NOMO-1 treated with DMSO at 0.1 percent for 48 hours (cell line): ENCODE measurements at regions not wholly inside any gene's neighbourhood (a gene's known extent, or its start where the extent isn't known, plus 50 kb on each side); places are given as distances from the start of the nearest gene placed in this dataset.

Source experiments
- DNase-seq: peaks from one replicate; lab custom pipeline; 2025; ENCODE audit not compliant: unreplicated experiment; lab: John Stamatoyannopoulos, UW

DNA sequence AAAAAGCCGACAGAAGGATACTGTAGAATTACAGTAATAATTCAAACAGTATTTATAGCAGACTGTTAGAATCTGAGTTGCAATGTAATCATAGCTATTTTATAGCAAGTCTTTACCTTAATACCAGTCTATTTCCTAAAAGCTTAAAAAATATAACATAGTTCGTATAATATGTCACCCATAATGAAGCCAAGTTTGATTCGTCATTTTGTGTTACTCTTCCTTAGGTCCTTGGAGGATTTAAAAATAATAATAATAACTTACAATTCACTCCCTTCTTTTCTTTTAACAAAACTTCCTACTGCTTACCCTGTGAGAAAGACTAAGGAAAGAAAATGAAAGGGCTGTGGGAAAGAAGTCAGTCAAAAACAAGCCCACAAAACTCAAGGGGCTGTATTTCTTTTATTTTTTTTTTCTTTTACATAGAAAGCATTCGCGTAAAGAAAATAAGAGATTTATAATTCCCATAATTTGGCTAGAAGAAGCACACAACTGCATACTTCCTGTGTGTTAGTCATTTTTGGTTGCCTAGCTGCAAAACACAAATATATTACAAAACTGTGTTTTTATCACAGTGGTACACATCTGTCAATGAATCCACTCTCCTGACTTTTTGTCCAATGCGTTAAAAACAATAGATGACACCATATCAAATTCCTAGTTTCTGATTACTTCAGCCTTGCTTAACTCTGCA lies 187.2 kb upstream of the CELF2 start:
- DNase-seq = no peak

DNA sequence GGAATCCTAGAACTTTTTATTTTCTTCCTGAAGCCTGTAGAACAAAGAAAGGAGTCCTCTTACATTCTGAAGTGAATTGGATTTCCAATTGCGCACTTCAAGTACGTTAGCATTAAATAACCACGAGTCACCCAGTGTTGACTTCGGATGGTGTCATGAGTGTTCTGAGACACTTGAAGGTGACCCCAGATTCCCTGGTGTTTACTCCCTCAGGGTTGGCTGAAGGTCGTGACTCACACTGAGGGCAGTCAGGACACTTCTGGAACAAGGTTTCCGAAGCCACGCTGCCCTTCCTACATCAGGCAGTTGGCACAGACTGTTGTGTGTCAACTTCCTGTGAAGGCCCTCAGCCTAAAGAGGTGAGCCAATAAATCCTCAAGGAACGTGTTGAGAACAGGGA lies 186.6 kb upstream of the CELF2 start:
- DNase-seq = no peak

DNA sequence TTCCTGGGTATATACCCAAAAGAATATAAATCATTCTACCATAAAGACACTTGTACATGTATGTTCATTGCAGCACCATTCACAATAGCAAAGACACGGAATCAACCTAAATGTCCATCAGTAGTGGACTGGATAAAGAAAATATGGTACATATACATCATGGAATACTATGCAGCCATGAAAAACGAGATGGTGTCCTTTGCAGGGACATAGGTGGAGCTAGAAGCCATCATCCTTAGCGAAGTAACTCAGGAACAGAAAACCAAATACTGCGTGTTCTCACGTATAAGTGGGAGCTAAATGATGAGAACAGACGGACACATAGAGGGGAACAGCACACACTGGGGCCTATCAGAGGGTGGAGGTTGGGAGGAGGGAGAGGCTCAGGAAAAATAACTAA lies 183.7 kb upstream of the CELF2 start:
- no peak for DNase-seq

DNA sequence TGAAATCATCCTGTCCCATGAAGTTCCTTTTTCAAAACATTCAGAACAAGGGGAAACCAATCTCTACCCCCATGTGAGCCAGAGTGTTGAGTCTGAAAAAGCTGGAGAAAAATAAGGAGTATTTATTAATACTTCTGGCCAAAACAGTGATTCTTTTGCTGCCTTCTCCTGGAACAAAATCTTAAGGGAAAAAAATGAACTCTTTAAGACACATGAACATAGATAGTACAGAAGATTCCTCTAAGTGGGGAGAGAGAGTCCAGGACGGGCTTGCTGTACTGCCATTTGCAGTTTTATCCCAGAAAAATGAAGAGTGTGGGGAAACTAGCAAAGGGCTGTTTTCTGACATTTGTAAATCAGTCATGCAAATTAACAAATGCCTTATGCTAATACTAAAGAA lies 173.4 kb upstream of the CELF2 start:
- DNase-seq = no peak

DNA sequence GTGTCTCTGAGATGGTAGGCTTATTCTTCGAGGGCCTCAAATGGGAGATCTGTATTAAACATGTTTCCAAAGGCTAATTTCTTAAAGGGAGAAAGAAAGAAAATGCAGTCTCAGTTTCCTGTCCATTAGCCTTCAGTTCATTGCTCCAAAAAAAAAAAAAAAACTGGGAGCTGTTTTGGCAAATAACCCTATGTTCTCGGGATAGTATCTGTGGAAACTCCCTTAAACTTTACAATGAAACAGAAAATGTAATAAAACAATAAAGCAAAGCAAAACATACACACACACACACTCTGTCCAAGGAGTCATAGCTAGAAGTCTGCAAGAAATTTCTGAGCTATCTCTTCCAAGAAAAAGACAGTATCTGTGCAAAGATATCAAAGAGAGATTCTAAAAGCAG lies 172.5 kb upstream of the CELF2 start:
- no peak for DNase-seq

DNA sequence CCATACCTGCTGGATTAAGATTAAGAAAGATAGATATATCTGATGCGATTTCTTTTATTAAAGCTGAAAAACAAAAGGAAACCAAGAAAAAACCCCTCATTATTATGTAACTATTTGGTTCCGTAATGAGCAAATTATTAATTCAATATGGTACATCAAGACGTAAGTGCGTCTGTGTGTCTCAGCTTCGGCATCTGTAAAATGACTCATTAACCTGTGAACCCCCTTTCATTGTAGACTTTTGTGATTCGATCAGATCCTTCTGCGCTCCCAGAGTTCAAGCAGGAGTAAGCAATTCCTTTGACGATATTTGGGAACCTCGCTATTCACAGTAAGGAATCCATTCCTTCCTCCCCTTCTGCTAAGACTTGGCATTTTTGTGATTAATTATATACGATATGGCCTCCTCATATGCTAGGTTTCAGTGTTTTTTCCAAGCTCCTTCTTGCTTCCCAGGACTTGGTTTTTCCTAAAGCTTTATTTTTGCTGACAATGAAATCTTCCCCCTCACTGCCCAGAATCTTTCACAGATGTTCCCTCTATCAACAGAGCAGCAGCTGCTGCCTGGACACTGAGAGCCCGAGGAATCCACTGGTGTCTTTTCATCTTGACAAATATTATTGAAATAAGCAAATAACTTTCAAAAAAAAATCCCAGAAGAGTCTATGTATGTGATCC lies 171.7 kb upstream of the CELF2 start:
- DNase-seq = no peak

DNA sequence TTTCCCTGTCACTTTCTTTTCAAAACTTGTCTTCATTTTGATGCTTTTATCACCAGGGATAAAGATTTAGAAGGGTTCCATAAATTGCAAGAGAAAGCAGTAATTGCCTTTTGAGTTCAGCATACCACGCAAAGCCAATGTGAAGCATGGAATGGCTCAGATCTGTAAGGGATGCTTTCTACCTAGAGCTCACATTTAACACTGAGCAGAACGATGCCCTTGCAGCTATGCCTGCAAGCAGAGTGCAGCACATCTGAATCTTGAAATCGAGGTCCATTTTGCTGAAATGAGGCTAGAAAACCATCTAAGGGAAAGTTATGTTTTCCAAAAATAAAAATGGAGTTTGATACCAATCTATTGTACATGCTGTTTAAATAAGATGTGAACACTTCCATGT lies 171.2 kb upstream of the CELF2 start:
- DNase-seq = no peak

DNA sequence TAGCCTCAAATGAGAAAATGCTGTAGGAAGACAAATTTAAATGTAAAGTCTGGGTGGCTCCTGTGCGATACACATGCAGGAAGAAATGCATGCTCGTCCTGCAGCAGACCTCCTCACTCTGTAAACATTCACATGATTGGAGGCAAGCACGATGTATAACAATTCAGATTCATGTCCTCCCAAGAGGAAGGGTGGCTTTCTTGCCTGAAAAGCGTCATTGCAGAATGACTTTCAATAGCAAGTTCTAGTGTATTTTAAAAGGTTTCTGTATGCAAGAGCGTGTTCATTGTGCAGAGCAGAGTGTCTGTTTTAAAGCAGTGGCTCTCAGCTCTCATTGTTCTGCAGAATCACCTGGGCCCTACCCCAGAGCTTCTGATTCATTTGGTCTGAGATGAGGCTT lies 170.3 kb upstream of the CELF2 start:
- no peak for DNase-seq

DNA sequence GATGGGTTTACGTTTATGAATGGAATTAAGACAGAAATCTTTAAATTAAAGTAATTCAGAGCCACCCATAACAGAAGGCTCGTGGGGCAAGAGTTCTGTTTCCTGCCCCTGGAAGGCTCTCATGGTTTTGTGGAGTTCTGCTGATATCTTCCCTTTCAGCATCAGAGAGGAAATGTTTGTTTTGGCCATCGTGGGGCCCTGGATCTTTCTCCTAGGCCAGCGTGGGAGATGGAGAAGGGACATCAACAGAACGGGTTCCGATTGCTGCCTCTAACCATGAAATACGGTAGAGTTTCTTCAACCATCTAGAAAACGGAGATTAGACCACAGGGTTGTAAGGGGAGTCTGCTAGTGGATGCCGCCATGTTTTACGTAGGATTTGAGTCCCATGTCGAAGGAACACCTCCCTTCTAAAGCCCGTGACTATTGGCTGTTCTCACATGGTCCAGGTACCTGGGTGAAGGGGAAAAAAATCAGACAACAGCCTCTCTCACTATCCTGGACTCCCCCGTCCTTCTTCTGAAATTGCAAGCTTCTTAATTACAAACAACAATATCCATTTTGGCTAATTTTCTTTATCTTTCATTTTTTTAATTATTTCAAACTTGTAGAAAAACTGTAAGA lies 169.1 kb upstream of the CELF2 start:
- no peak for DNase-seq

DNA sequence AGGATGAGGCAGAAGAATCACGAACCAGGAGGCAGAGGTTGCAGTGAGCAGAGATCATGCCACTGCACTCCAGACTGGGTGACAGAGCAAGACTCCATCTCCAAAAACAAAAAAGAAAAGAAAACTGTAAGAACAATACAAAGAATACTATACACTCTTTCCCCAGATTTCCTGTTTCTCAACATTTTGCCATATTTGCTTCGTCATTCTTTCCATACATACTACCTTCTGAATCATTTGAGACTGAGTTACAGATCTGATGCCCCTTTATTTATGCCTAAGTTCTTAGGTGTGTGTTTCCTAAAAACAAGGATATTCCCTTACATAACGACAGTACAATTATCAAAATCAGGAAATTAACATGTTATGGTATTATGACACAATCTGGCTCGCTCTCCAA lies 168.4 kb upstream of the CELF2 start:
- peak; percentile 34 for DNase-seq

DNA sequence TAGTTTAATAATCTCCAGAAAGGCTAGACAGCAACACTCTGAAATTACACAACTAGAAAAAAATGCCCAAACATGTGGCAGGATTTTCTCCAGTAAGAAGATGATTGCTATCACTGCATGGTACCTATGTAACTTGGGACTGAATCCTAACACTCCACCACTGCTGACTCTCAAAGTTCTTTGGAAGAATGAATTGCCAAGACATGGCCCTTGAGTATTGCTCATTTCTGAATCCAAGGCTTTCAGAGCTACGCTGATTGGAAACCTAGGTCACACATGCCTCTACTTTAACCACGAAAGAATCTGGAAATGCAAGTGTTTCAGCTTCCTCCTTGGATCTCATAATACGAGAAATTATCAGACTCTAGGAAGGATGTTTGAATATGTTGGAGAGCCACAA lies 167.5 kb upstream of the CELF2 start:
- no peak for DNase-seq

DNA sequence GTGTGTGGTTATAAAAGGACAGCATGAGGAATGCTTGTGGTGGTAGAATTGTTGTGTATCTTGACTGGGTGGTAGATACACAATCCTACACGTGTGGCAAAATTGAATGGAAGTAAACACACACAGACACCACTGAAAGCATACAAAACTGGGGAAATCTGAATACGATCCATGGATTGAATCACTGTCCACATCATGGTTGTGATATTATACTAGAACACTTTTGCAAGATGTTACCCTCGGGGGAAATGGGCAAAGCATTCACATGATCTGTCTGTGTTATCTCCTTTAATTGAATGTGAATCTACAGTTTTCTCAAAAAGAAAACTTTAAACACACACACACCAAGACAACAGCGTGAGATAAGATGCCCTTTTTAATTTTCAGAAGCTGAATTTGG lies 165.2 kb upstream of the CELF2 start:
- no peak for DNase-seq

DNA sequence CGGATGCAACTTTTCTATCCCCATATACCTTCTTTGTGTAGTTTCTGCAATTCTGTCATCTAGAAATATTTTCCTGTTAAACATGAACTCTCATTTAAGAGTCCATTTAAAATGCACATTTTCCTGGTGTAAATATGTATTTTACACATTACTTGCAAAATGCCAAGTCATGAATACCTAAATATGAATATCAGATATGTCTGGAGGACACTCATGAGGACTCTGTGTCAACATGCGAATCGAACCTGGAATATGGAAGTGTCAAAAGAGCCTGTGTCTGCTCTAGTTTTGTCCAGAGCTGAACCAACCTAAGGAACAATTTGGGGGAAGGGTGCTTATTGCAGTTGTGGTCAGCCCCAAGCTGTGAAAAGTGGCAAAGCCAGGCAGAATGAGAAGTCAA lies 163.7 kb upstream of the CELF2 start:
- no peak for DNase-seq

DNA sequence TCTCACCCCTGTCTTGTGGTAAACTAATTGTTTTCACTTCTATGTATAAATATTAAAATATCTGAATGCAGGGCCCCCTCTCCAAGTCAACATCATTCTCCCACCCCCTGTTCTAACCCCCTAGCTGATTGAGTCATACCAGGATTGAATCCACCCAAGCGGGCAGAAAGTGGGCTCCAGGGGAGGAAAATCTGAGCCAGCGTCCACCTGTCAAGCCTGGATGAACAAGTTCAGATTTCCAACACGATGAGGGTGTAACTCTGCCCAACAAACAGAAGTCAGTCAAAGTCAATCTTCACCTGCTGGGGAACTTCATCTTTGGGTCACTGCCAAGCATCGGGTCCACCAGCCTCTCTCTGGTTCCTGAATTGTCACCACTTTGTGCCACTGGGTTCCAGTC lies 162.9 kb upstream of the CELF2 start:
- DNase-seq = no peak

DNA sequence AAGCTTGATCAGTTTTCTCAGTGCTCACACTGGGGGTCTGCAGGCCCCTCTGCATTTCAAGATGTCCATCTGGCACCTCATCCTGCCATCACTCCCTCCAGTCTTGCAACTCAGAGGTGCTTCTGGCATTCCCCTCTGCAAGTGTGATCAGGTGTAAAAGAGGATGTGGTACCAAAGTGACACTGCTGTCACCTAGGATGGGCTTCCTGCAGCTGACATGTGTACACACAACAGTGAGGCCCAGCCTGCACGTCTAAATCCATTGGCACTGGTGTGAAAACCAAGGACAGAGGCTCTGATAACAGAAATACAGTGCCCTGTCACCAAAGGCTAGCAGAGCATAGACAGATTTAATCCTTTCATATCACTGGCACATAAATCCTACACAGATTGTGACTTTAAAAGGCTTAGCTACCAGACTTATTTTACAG lies 162.5 kb upstream of the CELF2 start:
- no peak for DNase-seq

DNA sequence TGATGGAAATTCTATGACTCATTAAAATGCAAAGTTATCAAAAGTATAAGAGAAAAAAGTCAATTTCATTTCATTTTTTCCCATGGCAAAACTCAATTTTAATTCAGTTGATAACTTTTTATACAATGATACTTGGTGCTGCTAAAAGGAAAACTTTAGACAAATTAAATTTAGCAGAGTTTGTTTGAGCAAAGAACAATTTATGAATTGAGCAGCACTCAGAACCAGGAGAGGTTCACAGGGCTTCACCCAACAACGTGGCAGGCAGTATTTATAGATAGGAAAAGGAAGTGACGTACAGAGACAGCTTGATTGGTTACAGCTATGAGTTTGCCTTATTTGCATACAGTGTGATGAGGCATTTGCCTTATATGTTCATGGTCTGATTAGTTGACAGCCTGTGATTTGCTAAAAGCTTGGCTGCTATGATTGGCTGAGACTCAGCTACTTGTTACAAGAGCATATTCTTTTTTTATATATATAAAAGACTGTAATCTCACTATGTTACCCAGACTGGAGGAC lies 157.2 kb upstream of the CELF2 start:
- no peak for DNase-seq

DNA sequence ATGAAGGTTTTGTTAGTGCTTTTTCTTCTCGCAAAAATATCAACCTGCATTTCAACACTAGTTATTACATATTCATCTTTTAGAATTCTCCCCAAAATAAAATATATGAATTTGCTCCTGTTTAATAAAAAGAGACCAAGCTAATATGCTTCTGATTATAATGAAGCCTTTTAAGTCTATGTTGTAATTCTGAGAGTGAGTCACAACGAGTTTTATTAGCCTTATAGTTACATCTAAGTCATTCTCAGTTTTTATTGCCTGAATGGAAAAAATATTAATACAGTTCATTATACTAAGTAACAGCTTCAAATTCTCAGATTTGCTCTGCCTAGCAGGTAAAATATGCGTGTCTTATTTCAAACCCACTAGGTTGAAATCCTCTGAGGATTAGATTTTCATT lies 152.4 kb upstream of the CELF2 start:
- no peak for DNase-seq

DNA sequence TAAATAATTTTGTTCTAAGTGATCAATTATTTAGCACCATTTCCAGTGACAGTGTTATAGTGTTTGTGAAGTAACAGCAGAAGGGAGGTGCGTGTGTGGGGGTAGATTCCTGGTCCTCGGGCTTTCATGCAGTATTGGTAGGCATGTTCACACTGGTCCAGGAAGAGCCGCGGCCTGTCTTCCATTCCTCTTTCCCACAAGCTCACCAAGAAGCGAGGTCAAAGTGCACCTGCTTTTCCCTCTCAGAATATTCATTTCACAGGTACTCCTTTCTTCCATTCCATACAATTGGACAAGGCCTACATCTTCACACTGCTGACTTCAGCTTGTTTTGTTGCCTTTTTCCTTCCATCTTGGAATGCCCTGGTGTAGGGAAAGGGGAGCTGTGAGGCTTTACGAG lies 151.8 kb upstream of the CELF2 start:
- DNase-seq = no peak

DNA sequence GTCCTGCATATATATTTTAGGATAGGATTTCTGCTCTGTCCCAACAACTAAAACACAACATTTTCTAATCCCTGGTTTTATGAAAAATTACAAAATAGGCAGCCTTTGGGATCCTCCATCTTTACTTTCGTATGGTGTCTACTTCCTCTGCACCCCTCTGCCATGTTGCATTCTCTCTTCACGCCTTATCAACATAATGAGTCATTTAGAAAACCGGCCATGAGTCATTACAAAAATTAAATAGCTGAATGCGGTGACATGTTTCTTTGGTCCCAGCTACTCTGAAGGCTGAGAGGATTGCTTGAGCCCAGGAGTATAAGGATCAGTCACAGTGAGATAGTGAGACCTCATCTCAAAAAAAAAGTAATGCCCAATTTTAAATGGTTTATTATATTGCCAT lies 148.1 kb upstream of the CELF2 start:
- DNase-seq = peak; percentile 61

DNA sequence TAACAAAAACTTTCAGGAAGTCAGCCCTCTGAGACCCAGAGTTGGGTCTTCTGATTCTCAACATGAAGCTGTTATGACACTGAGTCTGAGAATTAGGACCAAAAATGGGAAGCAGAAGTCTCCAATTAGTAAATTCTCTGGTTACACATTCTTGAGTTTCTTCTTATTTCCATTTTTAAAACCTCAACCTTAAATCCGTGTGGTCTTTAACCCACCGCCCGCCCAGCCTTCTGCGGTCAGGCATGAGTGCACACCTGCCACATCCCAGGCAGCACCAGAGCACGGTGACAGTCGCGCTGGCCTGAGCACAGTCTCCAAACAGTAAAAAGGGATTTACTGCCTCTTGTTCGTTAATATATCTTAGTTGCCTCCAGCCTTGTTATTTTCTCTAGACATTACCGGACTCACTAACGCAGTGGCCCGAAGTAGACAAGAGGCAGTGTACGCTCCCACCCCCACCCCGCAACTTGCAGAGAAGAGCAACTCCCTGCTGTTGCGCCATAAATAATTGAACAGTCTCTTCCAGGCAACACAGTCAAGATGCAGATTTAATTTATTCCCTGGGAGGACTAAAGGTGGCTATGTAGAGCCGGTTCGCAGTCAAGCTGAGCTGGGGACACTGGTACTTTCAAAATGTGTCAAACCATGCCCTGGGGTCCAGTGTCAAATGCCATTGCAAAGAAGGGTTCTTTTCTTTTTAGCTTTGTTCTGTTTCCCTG lies 147.0 kb upstream of the CELF2 start:
- DNase-seq = peak; percentile 59

DNA sequence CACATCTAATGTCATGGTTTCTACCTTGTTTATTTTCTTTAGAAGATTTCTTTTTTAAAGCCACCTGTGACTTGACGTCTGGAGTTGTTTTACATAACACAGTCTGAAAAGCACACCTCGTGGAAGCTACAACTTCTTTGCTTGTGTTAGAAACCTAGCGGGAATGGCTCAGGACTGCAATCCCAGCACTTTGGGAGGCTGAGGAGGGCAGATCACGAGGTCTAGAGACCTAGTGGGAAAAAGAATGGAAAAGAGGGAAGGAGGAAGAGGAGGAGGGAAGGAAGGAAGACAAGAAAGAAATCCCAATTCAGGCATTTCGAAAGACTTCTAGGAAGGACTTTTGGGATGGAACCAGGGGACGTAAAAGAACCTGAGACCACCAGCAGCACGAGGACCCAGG lies 146.3 kb upstream of the CELF2 start:
- no peak for DNase-seq
